Panc1 (cell line): ENCODE measurements at regions not wholly inside any gene's neighbourhood (a gene's known extent, or its start where the extent isn't known, plus 50 kb on each side); places are given as distances from the start of the nearest gene placed in this dataset.
A peak's percentile ranks its signal among the peaks of the same experiment; 100 is the strongest.

ENCODE experiments used
- ATAC-seq: fragments of 200-7000 bp; cut with Tn5 transposase; 2 replicates; pipeline ENCODE4 v1.9.1; 2020; ENCODE audit warnings: mild to moderate bottlenecking, moderate library complexity
- BruUV-seq: library from RNA; stranded (reverse); fragments of 400-500 nt; replicated peaks from 2 replicates; lab custom pipeline; 2021; lab: Mats Ljungman, UMichigan
- CTCF ChIA-PET: fragments of 300-600 bp; sonication (Branson Sonifier 250); formaldehyde crosslinking; loops from one replicate; lab custom pipeline; 2022; ENCODE audit warnings: antibody characterized with exemption; lab: Charles Lee
- POLR2A ChIA-PET: fragments of 300-600 bp; sonication (Branson Sonifier 250); formaldehyde crosslinking; loops from one replicate; lab custom pipeline; 2022; ENCODE audit warnings: antibody characterized with exemption; lab: Charles Lee
- DNase-seq: peaks from one replicate; pipeline ENCODE4 v3.0.0-alpha.2; 2010; ENCODE audit warnings: low read depth, low spot score
- H3K27ac ChIP-seq: 2 replicates; pipeline ENCODE4 v1.5.1; 2011; ENCODE audit warnings: mild to moderate bottlenecking, low read length, inconsistent platforms
- H3K27me3 ChIP-seq: fragments of 200-500 bp; sonication (Bioruptor generic); 2 replicates; pipeline ENCODE4 v1.6.0; 2014; ENCODE audit warnings: low read length, inconsistent platforms; ENCODE audit not compliant: control insufficient read depth, insufficient read depth
- H3K36me3 ChIP-seq: fragments of 200-500 bp; sonication (Bioruptor generic); 2 replicates; pipeline ENCODE4 v1.5.1; 2014; ENCODE audit warnings: inconsistent platforms, mild to moderate bottlenecking, low read length, moderate library complexity; ENCODE audit not compliant: control insufficient read depth, insufficient read depth
- H3K4me1 ChIP-seq: 2 replicates; pipeline ENCODE4 v1.5.1; 2011; ENCODE audit warnings: inconsistent platforms, mild to moderate bottlenecking, low read length, moderate library complexity; ENCODE audit not compliant: control insufficient read depth, insufficient read depth
- H3K4me3 ChIP-seq, 2 experiments: 2 replicates each; pipeline ENCODE4 v1.5.1; 2011 to 2012; ENCODE audit warnings: low read depth in 2 of 2, low read length in 2 of 2, mild to moderate bottlenecking in 2 of 2, inconsistent platforms in 1 of 2, moderate library complexity in 1 of 2
- H3K9me3 ChIP-seq: fragments of 200-500 bp; sonication (Bioruptor generic); 2 replicates; pipeline ENCODE4 v1.5.1; 2014; ENCODE audit warnings: low read depth, mild to moderate bottlenecking, inconsistent platforms, low read length, moderate library complexity; ENCODE audit not compliant: control insufficient read depth, insufficient read depth
- CTCF ChIP-seq: fragments of 450-650 bp; IDR thresholded peaks from 2 replicates; pipeline ENCODE4 v1.5.1; 2017; ENCODE audit warnings: mild to moderate bottlenecking
- POLR2AphosphoS5 ChIP-seq: IDR thresholded peaks from 2 replicates; pipeline ENCODE4 v1.6.1; 2012; ENCODE audit warnings: mild to moderate bottlenecking, low read depth, low read length, moderate library complexity
- REST ChIP-seq, 2 experiments: IDR thresholded peaks; 2 replicates each; pipeline ENCODE4 v1.6.1; 2011 to 2012; ENCODE audit warnings: low read depth in 2 of 2, control low read depth in 1 of 2, low read length in 1 of 2, mild to moderate bottlenecking in 1 of 2, moderate library complexity in 1 of 2; ENCODE audit not compliant: insufficient read depth in 1 of 2
- SIN3A ChIP-seq: IDR thresholded peaks from 2 replicates; pipeline ENCODE4 v1.6.1; 2012; ENCODE audit warnings: low read depth, mild to moderate bottlenecking, low read length, moderate library complexity, borderline replicate concordance; ENCODE audit not compliant: insufficient read depth
- TCF7L2 ChIP-seq: IDR thresholded peaks from 2 replicates; pipeline ENCODE4 v1.6.1; 2011; ENCODE audit warnings: mild to moderate bottlenecking, low read depth, low read length, inconsistent platforms
- in situ Hi-C: cut with HindIII; loops from 2 replicates; pipeline ENCODE4 v1.10.0; 2016; ENCODE audit warnings: low sequenced_read_pairs, low pct_unique_long_range_greater_than_20kb
- intact Hi-C: fragments of 100-400 bp; cut with micrococcal nuclease; formaldehyde crosslinking; loops from one replicate; pipeline ENCODE4 v1.10.0; 2022; ENCODE audit not compliant: unreplicated experiment

- intact Hi-C loops = loop anchor here (5.0 kb wide), 1 partner anchor 1010 kb away; no protein-coding TSS in a partner anchor
These were observed 276.0 kb downstream of the UACA start for GRCh38 chr15:70487387-70487740.

More at GRCh38 chr15:70487387-70487740, 276.0 kb downstream of the UACA start:
- DNase-seq = no peak
- no TSS peak for BruUV-seq
- no peaks in the 10 kb centered on the region for H3K36me3 ChIP-seq
- TF ChIP-seq POLR2AphosphoS5 (no peak), REST (IDR thresholded peaks at IDR 0.05; ENCODE audit: insufficient read depth in 1 of 2, low read depth in 2 of 2, low read length in 1 of 2) (no peak), CTCF (no peak), TCF7L2 (no peak), SIN3A (no peak)
- POLR2A ChIA-PET = no interaction called here
- no peaks in the 10 kb centered on the region for H3K9me3 ChIP-seq
- no peak for ATAC-seq
- peak overlapping the region; percentile 92 for H3K27ac ChIP-seq
- H3K27me3 ChIP-seq = no peaks in the 10 kb centered on the region
- no peak overlapping the region for H3K4me3 ChIP-seq
- CTCF ChIA-PET = interaction anchor here (0.8 kb wide), 1 partner anchor 95 kb away, joined by 3 read pairs; no protein-coding TSS in a partner anchor
- H3K4me1 ChIP-seq = peaks cover 34% of the 10 kb centered on the region
- in situ Hi-C loops = no loop called here
